GM23248 (cell line): ENCODE measurements at regions not wholly inside any gene's neighbourhood (a gene's known extent, or its start where the extent isn't known, plus 50 kb on each side); places are given as distances from the start of the nearest gene placed in this dataset.

Experiments used
- DNase-seq: peaks from one replicate; pipeline ENCODE4 v3.0.0-alpha.2; 2015
- H2AFZ ChIP-seq: fragments of 200-600 bp; sonication (generic); 2 replicates; pipeline ENCODE4 v1.6.1; 2016; ENCODE audit warnings: antibody characterized with exemption
- H3F3A ChIP-seq: fragments of 200-600 bp; sonication (generic); 2 replicates; pipeline ENCODE4 v1.6.1; 2016; ENCODE audit warnings: mild to moderate bottlenecking, antibody characterized with exemption, mixed run types; ENCODE audit not compliant: insufficient read depth
- H3K27ac ChIP-seq: fragments of 200-600 bp; sonication (generic); 2 replicates; pipeline ENCODE4 v1.5.1; 2016; ENCODE audit warnings: mild to moderate bottlenecking
- H3K27me3 ChIP-seq: fragments of 200-600 bp; sonication (generic); replicated peaks from 2 replicates; pipeline ENCODE4 v1.6.1; 2016; ENCODE audit warnings: mild to moderate bottlenecking; ENCODE audit not compliant: insufficient read depth
- H3K36me3 ChIP-seq: fragments of 200-600 bp; sonication (generic); 2 replicates; pipeline ENCODE4 v1.6.1; 2016; ENCODE audit warnings: low read depth, mild to moderate bottlenecking
- H3K4me1 ChIP-seq: fragments of 200-600 bp; sonication (generic); 2 replicates; pipeline ENCODE4 v1.6.1; 2016; ENCODE audit warnings: mild to moderate bottlenecking; ENCODE audit not compliant: insufficient read depth
- H3K4me2 ChIP-seq: fragments of 200-600 bp; sonication (generic); one replicate; pipeline ENCODE4 v1.6.1; 2016; ENCODE audit warnings: mild to moderate bottlenecking; ENCODE audit not compliant: unreplicated experiment
- H3K4me3 ChIP-seq: fragments of 200-600 bp; sonication (generic); 2 replicates; pipeline ENCODE4 v1.5.1; 2016; ENCODE audit warnings: mild to moderate bottlenecking
- H3K79me2 ChIP-seq: fragments of 200-600 bp; sonication (generic); 2 replicates; pipeline ENCODE4 v1.6.1; 2016; ENCODE audit warnings: mild to moderate bottlenecking; ENCODE audit not compliant: insufficient read depth
- H3K9ac ChIP-seq: fragments of 200-600 bp; sonication (generic); 2 replicates; pipeline ENCODE4 v1.6.1; 2016; ENCODE audit warnings: mild to moderate bottlenecking
- H3K9me2 ChIP-seq: fragments of 200-600 bp; sonication (generic); 2 replicates; pipeline ENCODE4 v1.6.1; 2016; ENCODE audit warnings: mixed run types, mild to moderate bottlenecking, moderate library complexity; ENCODE audit not compliant: insufficient read depth
- H3K9me3 ChIP-seq: fragments of 200-600 bp; sonication (generic); one replicate; pipeline ENCODE4 v1.6.1; 2017; ENCODE audit warnings: low read depth
- H4K20me1 ChIP-seq: fragments of 200-600 bp; sonication (generic); 2 replicates; pipeline ENCODE4 v1.6.0; 2016; ENCODE audit not compliant: insufficient read depth
- EZH2 ChIP-seq: fragments of 200-600 bp; sonication (generic); IDR thresholded peaks from 2 replicates; pipeline ENCODE4 v1.6.1; 2018; ENCODE audit warnings: antibody characterized with exemption, mild to moderate bottlenecking; ENCODE audit not compliant: insufficient read depth, poor library complexity, severe bottlenecking
- EZH2phosphoT487 ChIP-seq: fragments of 200-600 bp; sonication (generic); IDR thresholded peaks from 2 replicates; pipeline ENCODE4 v1.6.1; 2018; ENCODE audit warnings: antibody characterized with exemption, moderate library complexity, mild to moderate bottlenecking, low read depth; ENCODE audit not compliant: insufficient read depth
- WGBS, 2 experiments: methylation state at CpG; one replicate each; pipeline ENCODE4 v1.1.6; 2015 to 2017; ENCODE audit warnings: low lambda C conversion rate in 2 of 2, low coverage in 1 of 2; ENCODE audit errors: missing lambda C conversion rate in 2 of 2; 5-methylcytosine and 5-hydroxymethylcytosine counted together
- in situ Hi-C: fragments of 300-500 bp; cut with MboI; formaldehyde crosslinking; loops from 2 replicates; pipeline ENCODE4 v1.15.0; 2020

DNA sequence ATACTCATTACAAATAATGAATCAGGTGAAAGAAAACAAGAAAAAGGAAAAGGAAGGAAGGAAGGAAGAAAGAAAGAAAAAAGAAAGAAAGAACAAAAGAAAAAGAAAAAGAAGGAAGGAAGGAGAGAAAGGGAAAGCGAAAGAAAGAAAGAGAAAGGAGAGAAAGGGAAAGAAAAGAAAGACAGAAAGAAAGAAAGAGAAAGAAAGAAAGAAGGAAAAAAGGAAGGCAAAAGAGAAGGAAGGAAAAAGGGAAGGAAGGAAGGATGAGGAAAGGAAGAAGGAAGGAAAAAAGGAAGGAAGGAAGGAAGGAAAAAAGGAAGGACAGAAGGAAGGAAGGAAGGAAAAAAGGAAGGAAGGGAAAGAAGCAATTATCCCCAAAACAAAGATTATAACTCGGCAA is 1460.4 kb upstream of the PIK3C3 start:
- Histone ChIP-seq H3K4me1 (no peaks in the 10 kb centered on the region), H3K9ac (no peak overlapping the region), H3F3A (no peaks in the 10 kb centered on the region), H3K36me3 (no peaks in the 10 kb centered on the region), H3K9me2 (0 out of 2 replicates have a peak, but pooled peaks cover 3% of the 10 kb centered on the region), H3K79me2 (no peaks in the 10 kb centered on the region), H2AFZ (no peak overlapping the region), H3K9me3 (no peaks in the 10 kb centered on the region), H3K4me3 (no peak overlapping the region), H3K27me3 (no peaks in the 10 kb centered on the region; the same call in 1 of the 2 replicates), H4K20me1 (no peaks in the 10 kb centered on the region), H3K27ac (no peak overlapping the region), H3K4me2 (no peak overlapping the region)
- in situ Hi-C loops = no loop called here
- 33 to 60% methylated on average over 1 to 2 of the region's 2 CpGs for WGBS, 2 experiments
- no peak for DNase-seq
- no peak for TF ChIP-seq EZH2
- no peak for TF ChIP-seq EZH2phosphoT487

DNA sequence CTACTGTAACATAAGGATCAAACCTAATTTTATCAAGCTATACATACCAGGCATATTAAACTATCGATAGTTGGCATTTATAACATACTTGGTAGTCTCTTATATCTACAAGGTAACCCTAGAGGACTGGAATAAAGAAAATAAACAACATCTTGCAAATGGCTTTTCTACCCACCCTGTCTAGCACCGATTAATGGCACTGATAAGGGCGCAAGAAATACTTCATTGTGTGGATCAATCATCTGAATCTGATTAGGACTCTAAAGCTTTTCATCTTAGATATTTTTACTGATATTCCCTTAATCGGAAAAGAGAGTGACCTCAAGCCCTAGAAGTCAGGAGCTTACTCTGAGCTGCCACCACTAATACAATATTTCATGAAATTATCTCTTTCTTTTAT is 1461.7 kb upstream of the PIK3C3 start:
- DNase-seq = no peak
- Histone ChIP-seq H3K4me3 (no peak overlapping the region), H3K27ac (no peak overlapping the region), H3K9me3 (no peaks in the 10 kb centered on the region), H3K4me2 (no peak overlapping the region), H3K4me1 (no peaks in the 10 kb centered on the region), H4K20me1 (no peaks in the 10 kb centered on the region), H3F3A (no peaks in the 10 kb centered on the region), H2AFZ (no peak overlapping the region), H3K9me2 (0 out of 2 replicates have a peak, but pooled peaks cover 3% of the 10 kb centered on the region), H3K36me3 (no peaks in the 10 kb centered on the region), H3K9ac (no peak overlapping the region), H3K27me3 (no peaks in the 10 kb centered on the region), H3K79me2 (no peaks in the 10 kb centered on the region)
- TF ChIP-seq EZH2 (no peak), EZH2phosphoT487 (no peak)
- in situ Hi-C loops = no loop called here
- WGBS, 2 experiments = 10 to 14% methylated on average over 4 of the region's 4 CpGs

DNA sequence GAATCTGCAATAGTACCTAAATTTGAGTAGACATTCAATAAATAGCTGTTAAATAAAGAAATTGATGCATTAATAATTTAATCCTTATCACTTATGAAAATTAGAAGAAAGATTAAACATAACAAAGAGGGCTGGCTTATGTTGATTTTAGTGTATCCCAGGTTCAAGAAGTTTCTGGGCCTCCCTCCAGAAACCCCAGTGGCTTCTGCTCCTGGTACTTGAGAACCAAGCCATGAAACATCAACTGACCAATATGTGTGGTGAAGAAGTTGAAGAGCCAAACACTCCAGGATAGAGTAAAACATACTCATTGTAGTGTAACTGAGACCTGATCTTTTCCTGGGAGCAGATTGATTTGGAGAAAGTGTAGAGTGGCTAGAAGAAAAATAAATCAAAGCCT is 1465.7 kb upstream of the PIK3C3 start:
- H3K27ac ChIP-seq = no peak overlapping the region
- H3K36me3 ChIP-seq = no peaks in the 10 kb centered on the region
- no peaks in the 10 kb centered on the region for H3F3A ChIP-seq
- no peak for DNase-seq
- in situ Hi-C loops = no loop called here
- H3K9me2 ChIP-seq = 0 out of 2 replicates have a peak, but pooled peaks cover 3% of the 10 kb centered on the region
- no peak overlapping the region for H3K4me3 ChIP-seq
- H3K9me3 ChIP-seq = no peaks in the 10 kb centered on the region
- no peaks in the 10 kb centered on the region for H4K20me1 ChIP-seq
- TF ChIP-seq EZH2 (no peak), EZH2phosphoT487 (no peak)
- no peak overlapping the region for H3K9ac ChIP-seq
- no peak overlapping the region for H2AFZ ChIP-seq
- no peak overlapping the region for H3K4me2 ChIP-seq
- no peaks in the 10 kb centered on the region for H3K79me2 ChIP-seq
- H3K27me3 ChIP-seq = no peaks in the 10 kb centered on the region
- peaks cover 17% of the 10 kb centered on the region; the same call in 1 of the 2 replicates for H3K4me1 ChIP-seq

DNA sequence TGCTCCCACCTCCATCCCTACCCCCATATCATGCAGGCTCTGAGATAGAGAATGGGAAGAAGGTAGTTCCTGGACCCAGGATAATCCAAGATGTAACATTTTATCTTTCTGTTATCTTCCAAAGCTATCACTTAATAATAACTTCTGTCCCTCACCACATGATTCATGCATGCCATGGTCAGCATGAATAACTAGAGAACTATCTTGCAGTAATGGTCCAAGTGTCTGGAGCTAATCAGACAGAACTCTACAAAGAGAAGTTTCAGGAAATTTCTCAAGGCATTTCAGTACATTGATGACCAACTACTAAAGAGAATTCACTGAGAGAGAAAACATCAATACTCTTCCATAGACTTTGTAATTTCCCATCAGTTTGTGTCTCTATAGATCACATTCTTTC is 1469.7 kb upstream of the PIK3C3 start:
- TF ChIP-seq EZH2phosphoT487 (no peak), EZH2 (no peak)
- Histone ChIP-seq H3F3A (no peaks in the 10 kb centered on the region), H4K20me1 (no peaks in the 10 kb centered on the region), H3K27me3 (no peaks in the 10 kb centered on the region), H3K4me1 (peaks cover 17% of the 10 kb centered on the region; the same call in 1 of the 2 replicates), H3K4me3 (no peak overlapping the region), H3K4me2 (peak overlapping the region; percentile 14), H3K9me3 (no peaks in the 10 kb centered on the region), H3K27ac (peak overlapping the region; percentile 29; the same call in 1 of the 2 replicates), H3K36me3 (no peaks in the 10 kb centered on the region), H3K9ac (no peak overlapping the region), H2AFZ (no peak overlapping the region), H3K79me2 (no peaks in the 10 kb centered on the region), H3K9me2 (no peaks in the 10 kb centered on the region)
- in situ Hi-C loops = no loop called here
- DNase-seq = peak; percentile 68

DNA sequence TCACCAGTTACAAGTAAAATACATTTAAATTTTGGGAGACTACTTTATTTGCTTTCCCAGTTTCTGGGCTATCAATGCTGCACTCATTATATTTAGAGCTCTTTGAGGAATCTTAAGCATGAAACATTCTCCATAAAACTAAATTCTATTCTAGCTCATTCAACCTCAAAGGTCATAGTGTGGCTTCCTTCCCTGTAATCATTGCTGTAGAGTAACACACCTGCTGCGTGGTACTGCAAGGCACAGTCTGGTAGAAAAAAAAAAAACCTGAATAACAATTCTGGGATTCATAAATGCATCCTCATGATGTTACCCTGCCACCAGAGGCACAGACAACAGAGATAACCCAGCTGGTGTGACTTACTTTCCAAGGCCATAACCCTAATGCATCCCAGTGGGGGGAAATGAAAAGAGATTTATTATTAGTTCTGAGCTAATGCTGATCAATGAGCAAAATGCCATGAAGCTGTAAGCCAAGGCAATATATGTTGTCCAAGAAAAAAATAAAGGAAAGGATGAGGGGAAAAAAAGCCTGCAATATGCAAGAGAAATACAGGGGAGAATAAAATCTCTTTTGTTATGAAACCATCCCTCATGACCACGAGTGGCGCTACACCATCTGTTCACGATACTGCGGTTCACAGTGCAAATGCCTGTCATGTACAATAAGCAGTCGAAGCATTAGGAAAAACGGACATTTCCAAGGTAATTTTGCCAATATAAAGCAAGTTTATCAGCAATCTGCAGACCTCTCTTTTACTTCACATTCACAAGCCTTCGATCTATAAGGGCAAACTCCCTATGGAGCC is 1481.6 kb upstream of the PIK3C3 start:
- H3K9me2 ChIP-seq = no peaks in the 10 kb centered on the region
- no peak overlapping the region for H3K27ac ChIP-seq
- in situ Hi-C loops = no loop called here
- no peaks in the 10 kb centered on the region for H3K36me3 ChIP-seq
- H3K4me1 ChIP-seq = no peaks in the 10 kb centered on the region
- no peak for TF ChIP-seq EZH2
- TF ChIP-seq EZH2phosphoT487 = no peak
- H3F3A ChIP-seq = no peaks in the 10 kb centered on the region
- H3K79me2 ChIP-seq = no peaks in the 10 kb centered on the region
- no peak overlapping the region for H2AFZ ChIP-seq
- H3K9me3 ChIP-seq = no peaks in the 10 kb centered on the region
- peak; percentile 4 for DNase-seq
- no peak overlapping the region for H3K4me3 ChIP-seq
- H3K9ac ChIP-seq = no peak overlapping the region
- no peaks in the 10 kb centered on the region for H4K20me1 ChIP-seq
- no peaks in the 10 kb centered on the region for H3K27me3 ChIP-seq
- no peak overlapping the region for H3K4me2 ChIP-seq
- WGBS, 2 experiments = 29 to 33% methylated on average over 8 of the region's 8 CpGs
